ENCODE measurements at regions not wholly inside any gene's neighbourhood (a gene's known extent, or its start where the extent isn't known, plus 50 kb on each side); places are given as distances from the start of the nearest gene placed in this dataset.
"Not testable (repeated sequence)": the region's sequence is repeated elsewhere in the genome, so short reads cannot be mapped to it uniquely, and the experiment has no call there.

- ATAC-seq (ENCODE audit: low read depth): no peak
- no peaks in the 10 kb centered on the region for H3K36me3 Mint-ChIP-seq (ENCODE audit: low read depth)
- no peak for TF ChIP-seq CTCF (IDR thresholded peaks at IDR 0.05)
- no peak overlapping the region for H3K4me3 Mint-ChIP-seq
- H3K4me1 Mint-ChIP-seq: no peaks in the 10 kb centered on the region
- H3K27me3 Mint-ChIP-seq: no peaks in the 10 kb centered on the region
- intact Hi-C loops (cut with micrococcal nuclease): no loop called here
- ChIA-PET CTCF (no interaction called here), POLR2A (no interaction called here)
- peaks cover 2% of the 10 kb centered on the region for H3K9me3 Mint-ChIP-seq
- no peak overlapping the region for H3K27ac Mint-ChIP-seq
- no peak for DNase-seq
Observed at GRCh38 chr2:35125871-35126270, 1229.7 kb upstream of the CRIM1 start.

- CTCF ChIA-PET: no interaction called here
- intact Hi-C loops (cut with micrococcal nuclease): no loop called here
Observed at GRCh38 chr2:35125278-35125677, 1230.3 kb upstream of the CRIM1 start.

GRCh38 chr2:35116151-35116550 lies 1239.4 kb upstream of the CRIM1 start:
- ChIA-PET POLR2A (no interaction called here), CTCF (no interaction called here)
- no peak for TF ChIP-seq CTCF (IDR thresholded peaks at IDR 0.05)
- Mint-ChIP-seq H3K4me1 (no peaks in the 10 kb centered on the region), H3K4me3 (no peak overlapping the region), H3K9me3 (peaks cover 12% of the 10 kb centered on the region), H3K27me3 (no peaks in the 10 kb centered on the region), H3K36me3 (ENCODE audit: low read depth) (no peaks in the 10 kb centered on the region), H3K27ac (no peak overlapping the region)
- intact Hi-C loops (cut with micrococcal nuclease): no loop called here
- ATAC-seq (ENCODE audit: low read depth): no peak
- no peak for DNase-seq

More at GRCh38 chr2:35125278-35125677, 1230.3 kb upstream of the CRIM1 start:
- Mint-ChIP-seq H3K27ac (no peak overlapping the region), H3K36me3 (ENCODE audit: low read depth) (no peaks in the 10 kb centered on the region), H3K4me1 (no peaks in the 10 kb centered on the region), H3K9me3 (peaks cover 2% of the 10 kb centered on the region), H3K4me3 (no peak overlapping the region), H3K27me3 (no peaks in the 10 kb centered on the region)
- DNase-seq (no peak), ATAC-seq (ENCODE audit: low read depth) (no peak)
- no peak for TF ChIP-seq CTCF (IDR thresholded peaks at IDR 0.05)
- POLR2A ChIA-PET: no interaction called here

GRCh38 chr2:35114765-35115164 lies 1240.8 kb upstream of the CRIM1 start:
- no peaks in the 10 kb centered on the region for H3K4me1 Mint-ChIP-seq
- intact Hi-C loops (cut with micrococcal nuclease): no loop called here
- no peak for TF ChIP-seq CTCF (IDR thresholded peaks at IDR 0.05)
- ChIA-PET POLR2A (no interaction called here), CTCF (no interaction called here)
- no peak overlapping the region for H3K4me3 Mint-ChIP-seq
- H3K27me3 Mint-ChIP-seq: no peaks in the 10 kb centered on the region
- DNase-seq (no peak), ATAC-seq (ENCODE audit: low read depth) (no peak)
- no peak overlapping the region for H3K27ac Mint-ChIP-seq
- H3K9me3 Mint-ChIP-seq: peaks cover 15% of the 10 kb centered on the region
- no peaks in the 10 kb centered on the region for H3K36me3 Mint-ChIP-seq (ENCODE audit: low read depth)

- H3K27ac Mint-ChIP-seq; CTCF ChIA-PET; DNase-seq; H3K9me3 Mint-ChIP-seq; H3K4me3 Mint-ChIP-seq; H3K4me1 Mint-ChIP-seq; H3K36me3 Mint-ChIP-seq (ENCODE audit: low read depth); POLR2A ChIA-PET; ATAC-seq (ENCODE audit: low read depth); intact Hi-C loops (cut with micrococcal nuclease); H3K27me3 Mint-ChIP-seq: not testable (repeated sequence)
Observed at GRCh38 chr2:35112367-35112766, 1243.2 kb upstream of the CRIM1 start.

- POLR2A ChIA-PET: no interaction called here
- Mint-ChIP-seq H3K4me3 (no peak overlapping the region), H3K9me3 (peaks cover 2% of the 10 kb centered on the region), H3K27me3 (no peaks in the 10 kb centered on the region), H3K27ac (no peak overlapping the region), H3K4me1 (no peaks in the 10 kb centered on the region), H3K36me3 (ENCODE audit: low read depth) (no peaks in the 10 kb centered on the region)
- TF ChIP-seq CTCF (IDR thresholded peaks at IDR 0.05): no peak
- no peak for DNase-seq
- intact Hi-C loops (cut with micrococcal nuclease): no loop called here
- CTCF ChIA-PET: no interaction called here
- ATAC-seq (ENCODE audit: low read depth): no peak
Observed at GRCh38 chr2:35104309-35104708, 1251.3 kb upstream of the CRIM1 start.

All from activated B cell treated with CpG ODN at 0.5 μM for 24 hours (primary cell).